NB4 (cell line): ENCODE measurements at regions not wholly inside any gene's neighbourhood (a gene's known extent, or its start where the extent isn't known, plus 50 kb on each side); places are given as distances from the start of the nearest gene placed in this dataset.

Source experiments
- DNase-seq: peaks from one replicate; pipeline ENCODE4 v3.0.0; 2010; ENCODE audit warnings: low read depth
- H3K4me3 ChIP-seq: one replicate; pipeline ENCODE4 v1.5.1; 2011; ENCODE audit warnings: mild to moderate bottlenecking, low read depth, low read length, moderate library complexity
- MYC ChIP-seq: IDR thresholded peaks from 2 replicates; pipeline ENCODE4 v1.6.1; 2011; ENCODE audit warnings: low read depth, low read length
- POLR2A ChIP-seq: IDR thresholded peaks from 2 replicates; pipeline ENCODE4 v1.6.1; 2011; ENCODE audit warnings: mild to moderate bottlenecking; ENCODE audit not compliant: insufficient read length; ENCODE audit errors: extremely low read depth
- TF ChIP-seq, protein P1 (sequence below): IDR thresholded peaks from 2 replicates; pipeline ENCODE4 v1.6.1; 2011; ENCODE audit warnings: low read depth, low read length
- TF ChIP-seq, protein P2 (sequence below): IDR thresholded peaks from one replicate; pipeline ENCODE4 v1.5.1; 2012; ENCODE audit warnings: low read depth, low read length

DNA sequence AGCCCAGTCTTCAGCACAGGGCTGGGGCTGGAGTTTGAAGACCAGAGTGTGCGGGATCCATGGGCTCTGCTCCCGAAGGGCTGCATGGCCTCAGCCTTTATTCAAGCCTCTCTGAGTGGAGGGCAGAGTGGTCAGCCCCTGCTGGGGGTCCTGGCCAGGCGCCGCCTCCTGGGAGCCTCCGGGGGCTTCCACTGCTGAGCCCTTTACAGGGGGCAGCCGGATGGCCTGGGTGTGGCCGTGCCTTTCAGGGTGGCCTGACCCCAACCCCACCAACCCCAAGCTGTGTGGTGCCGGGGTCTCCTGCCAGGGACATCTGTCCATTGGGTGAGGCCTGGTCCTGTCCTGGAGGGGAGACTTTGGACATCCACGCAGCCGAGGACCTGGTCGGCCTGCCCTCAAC, 76.0 kb upstream of the SLCO4A1 start:
- H3K4me3 ChIP-seq = no peak overlapping the region
- DNase-seq = no peak
- TF ChIP-seq POLR2A (no peak), MYC (no peak)
- TF ChIP-seq, protein P1, sequence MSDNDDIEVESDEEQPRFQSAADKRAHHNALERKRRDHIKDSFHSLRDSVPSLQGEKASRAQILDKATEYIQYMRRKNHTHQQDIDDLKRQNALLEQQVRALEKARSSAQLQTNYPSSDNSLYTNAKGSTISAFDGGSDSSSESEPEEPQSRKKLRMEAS = no peak
- TF ChIP-seq, protein P2, sequence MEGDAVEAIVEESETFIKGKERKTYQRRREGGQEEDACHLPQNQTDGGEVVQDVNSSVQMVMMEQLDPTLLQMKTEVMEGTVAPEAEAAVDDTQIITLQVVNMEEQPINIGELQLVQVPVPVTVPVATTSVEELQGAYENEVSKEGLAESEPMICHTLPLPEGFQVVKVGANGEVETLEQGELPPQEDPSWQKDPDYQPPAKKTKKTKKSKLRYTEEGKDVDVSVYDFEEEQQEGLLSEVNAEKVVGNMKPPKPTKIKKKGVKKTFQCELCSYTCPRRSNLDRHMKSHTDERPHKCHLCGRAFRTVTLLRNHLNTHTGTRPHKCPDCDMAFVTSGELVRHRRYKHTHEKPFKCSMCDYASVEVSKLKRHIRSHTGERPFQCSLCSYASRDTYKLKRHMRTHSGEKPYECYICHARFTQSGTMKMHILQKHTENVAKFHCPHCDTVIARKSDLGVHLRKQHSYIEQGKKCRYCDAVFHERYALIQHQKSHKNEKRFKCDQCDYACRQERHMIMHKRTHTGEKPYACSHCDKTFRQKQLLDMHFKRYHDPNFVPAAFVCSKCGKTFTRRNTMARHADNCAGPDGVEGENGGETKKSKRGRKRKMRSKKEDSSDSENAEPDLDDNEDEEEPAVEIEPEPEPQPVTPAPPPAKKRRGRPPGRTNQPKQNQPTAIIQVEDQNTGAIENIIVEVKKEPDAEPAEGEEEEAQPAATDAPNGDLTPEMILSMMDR = no peak

DNA sequence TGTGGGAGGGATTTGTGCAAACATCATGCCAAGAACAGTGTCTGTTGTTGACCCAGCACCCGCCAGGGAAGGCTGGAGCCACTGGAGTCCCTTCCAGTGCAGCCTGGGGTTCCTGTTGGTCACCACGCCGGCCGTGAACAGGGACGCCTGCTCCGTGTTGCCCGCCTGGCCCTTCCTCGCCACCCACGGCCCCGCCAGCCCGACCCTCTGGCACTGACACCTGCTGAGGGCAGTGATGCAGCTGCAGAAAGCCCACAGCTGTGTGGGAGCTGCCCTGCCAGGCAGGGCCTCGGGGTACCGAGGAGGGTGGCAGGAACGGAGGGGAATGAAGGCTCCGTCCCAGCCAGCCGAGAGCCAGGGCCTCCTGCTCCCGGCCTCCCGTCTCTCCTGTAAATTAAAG, 75.5 kb upstream of the SLCO4A1 start:
- H3K4me3 ChIP-seq = no peak overlapping the region
- TF ChIP-seq, protein P1 = no peak
- DNase-seq = no peak

DNA sequence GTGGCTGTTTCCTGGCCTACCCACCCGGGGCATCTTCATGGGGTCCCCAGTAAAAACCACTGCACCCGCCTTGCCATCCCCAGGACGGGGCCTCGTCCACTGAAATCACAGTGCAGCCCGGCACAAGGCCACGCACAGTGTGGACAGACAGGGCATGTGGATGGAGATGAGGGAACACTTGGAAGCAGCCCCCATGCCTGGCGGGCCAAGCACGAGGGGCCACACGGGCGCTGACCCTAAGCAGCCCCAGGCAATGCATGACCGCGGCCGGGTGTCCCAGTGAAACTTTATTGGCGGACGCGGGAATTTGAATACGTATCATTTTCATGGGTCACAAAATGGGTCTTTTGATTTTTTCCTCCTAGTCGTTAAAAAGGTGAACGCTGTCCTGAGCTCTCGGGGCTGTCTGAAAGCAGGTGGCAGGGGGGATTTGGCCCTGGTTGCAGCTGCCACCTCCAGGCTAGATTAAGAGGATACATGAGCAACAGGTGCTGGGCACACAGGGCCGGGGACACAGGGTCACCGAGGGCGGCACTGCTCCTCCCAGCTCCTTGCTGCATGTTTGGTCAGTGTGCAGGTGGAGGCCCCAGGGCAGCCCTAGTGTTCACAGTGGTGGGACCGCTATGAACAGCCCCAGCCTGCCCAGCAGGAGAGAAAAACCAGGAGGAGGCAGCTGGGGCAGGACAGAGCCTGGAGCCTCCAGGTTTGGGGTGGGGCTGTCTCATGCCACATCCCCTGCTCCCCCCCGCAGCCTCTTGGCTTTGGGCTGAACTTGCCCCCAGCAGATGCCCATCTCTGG, 74.9 kb upstream of the SLCO4A1 start:
- H3K4me3 ChIP-seq = no peak overlapping the region
- DNase-seq = no peak
- TF ChIP-seq, protein P2 = no peak
- TF ChIP-seq POLR2A (no peak), MYC (no peak)
- TF ChIP-seq, protein P1 = no peak

DNA sequence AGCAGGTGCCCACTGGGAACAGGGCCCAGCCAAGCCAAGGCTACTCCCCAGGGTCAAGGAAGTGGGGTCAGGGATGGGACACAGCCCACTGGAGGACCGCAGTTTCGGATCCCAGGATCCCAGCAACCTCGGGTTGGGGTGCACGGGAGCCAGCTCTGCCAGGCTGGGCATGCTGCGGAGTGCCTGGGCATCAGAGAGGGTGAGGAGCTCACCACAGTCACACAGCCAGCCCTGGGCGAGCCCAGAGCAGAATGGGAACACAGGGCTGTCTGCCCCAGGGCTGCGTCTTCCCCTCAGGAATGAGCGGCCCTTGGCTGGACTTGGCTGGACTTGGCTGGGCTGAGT, 74.3 kb upstream of the SLCO4A1 start:
- no peak for DNase-seq
- no peak overlapping the region for H3K4me3 ChIP-seq
- TF ChIP-seq, protein P2 = no peak
- TF ChIP-seq, protein P1 = no peak
- TF ChIP-seq MYC = no peak
- no peak for TF ChIP-seq POLR2A

DNA sequence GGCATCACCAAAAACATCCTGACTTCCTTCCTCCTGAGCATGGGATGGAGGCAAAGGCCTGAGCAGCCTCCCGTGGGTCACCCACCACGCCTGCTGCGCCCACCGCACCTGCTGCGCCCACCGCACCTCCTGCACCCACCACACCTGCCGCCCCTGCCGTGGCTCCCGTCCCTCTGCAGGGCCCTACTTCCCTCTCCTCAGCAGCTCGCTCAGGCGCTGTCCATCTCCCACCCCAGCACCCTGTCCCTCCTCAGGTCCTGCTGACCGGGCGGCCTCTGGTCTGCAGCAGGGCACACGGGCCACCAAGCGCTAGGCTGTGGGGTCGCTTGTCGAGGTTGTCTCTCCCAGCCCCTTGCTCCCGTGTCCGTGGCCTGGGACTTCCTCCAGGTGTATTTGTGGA, 72.7 kb upstream of the SLCO4A1 start:
- H3K4me3 ChIP-seq = no peak overlapping the region
- no peak for DNase-seq
- TF ChIP-seq MYC (no peak), POLR2A (no peak)
- TF ChIP-seq, protein P1 = no peak
- TF ChIP-seq, protein P2 = no peak

DNA sequence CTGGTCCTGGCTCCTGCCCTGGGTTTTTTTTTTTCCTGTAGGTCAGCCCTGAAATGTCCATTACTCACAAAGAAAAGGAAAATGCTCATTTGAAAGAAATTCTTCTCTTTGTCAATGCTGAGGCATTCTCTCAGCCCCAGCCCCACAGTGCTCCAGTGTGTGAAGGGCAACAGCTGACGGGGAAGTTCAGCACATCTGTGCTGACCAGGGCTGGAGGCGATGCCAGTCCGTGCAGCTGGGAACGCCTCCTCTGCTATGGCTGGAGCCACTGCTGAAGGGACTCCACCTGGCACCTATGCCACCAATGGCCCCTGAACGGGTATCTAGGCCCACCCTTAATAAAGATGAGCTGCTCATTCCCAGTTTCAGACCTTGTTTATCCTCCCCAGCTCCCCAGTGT, 71.9 kb upstream of the SLCO4A1 start:
- TF ChIP-seq, protein P1 = no peak
- TF ChIP-seq MYC (no peak), POLR2A (no peak)
- TF ChIP-seq, protein P2 = no peak
- DNase-seq = no peak
- H3K4me3 ChIP-seq = no peak overlapping the region
